NCI-H510A (cell line): ENCODE measurements at regions not wholly inside any gene's neighbourhood (a gene's known extent, or its start where the extent isn't known, plus 50 kb on each side); places are given as distances from the start of the nearest gene placed in this dataset.
"Not testable (repeated sequence)": the region's sequence is repeated elsewhere in the genome, so short reads cannot be mapped to it uniquely, and the experiment has no call there.

ENCODE experiments used
- DNase-seq: peaks from one replicate; lab custom pipeline; 2025; lab: John Stamatoyannopoulos, UW

DNA sequence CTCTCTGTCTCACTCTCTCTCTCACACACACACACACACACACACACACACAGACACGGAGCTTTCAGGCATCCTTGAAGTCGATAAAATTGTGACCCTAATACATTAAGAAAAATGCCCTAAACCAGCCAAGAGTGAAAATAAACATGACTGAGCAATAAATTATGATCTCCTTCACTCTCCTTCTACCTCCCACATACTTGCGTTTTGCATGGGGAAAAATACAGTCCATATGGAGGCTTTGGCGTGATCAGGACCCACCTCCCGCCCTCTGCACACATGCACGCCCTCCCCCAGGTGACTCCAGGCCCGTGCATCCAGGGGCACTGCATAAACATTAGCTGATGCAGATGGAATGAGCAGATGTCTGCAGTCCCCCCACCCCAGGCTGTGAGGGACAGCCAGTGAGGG, 114.2 kb upstream of the JARID2 start:
- DNase-seq = no peak

DNA sequence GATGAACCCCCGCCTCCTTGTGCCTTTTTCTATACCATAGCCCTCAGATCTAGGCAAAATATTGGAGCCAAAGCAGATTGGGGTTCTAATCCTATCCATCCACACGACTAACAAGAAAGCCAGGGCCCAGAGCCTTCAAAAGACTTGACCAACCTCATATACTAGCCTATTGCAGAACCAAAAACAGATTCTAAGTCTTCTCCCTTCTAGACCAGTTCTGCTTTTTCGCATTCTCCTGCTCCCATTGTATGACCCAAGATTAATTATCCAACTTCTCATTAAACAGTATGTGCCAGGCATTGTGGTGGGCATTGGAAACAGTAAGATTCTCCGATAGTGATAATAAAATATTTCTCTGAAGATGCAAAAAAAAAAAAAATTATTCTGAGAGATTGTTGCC, 113.7 kb upstream of the JARID2 start:
- DNase-seq = no peak

GRCh38 chr6:15132854-15133670, 112.8 kb upstream of the JARID2 start:
- DNase-seq = no peak

- no peak for DNase-seq
Observed at GRCh38 chr6:15137086-15137485, 108.8 kb upstream of the JARID2 start.

GRCh38 chr6:15143086-15143485, 102.8 kb upstream of the JARID2 start:
- DNase-seq = no peak

GRCh38 chr6:15143540-15143939, 102.3 kb upstream of the JARID2 start:
- DNase-seq = no peak

- no peak for DNase-seq
Observed at GRCh38 chr6:15145821-15146220, 100.0 kb upstream of the JARID2 start.

DNA sequence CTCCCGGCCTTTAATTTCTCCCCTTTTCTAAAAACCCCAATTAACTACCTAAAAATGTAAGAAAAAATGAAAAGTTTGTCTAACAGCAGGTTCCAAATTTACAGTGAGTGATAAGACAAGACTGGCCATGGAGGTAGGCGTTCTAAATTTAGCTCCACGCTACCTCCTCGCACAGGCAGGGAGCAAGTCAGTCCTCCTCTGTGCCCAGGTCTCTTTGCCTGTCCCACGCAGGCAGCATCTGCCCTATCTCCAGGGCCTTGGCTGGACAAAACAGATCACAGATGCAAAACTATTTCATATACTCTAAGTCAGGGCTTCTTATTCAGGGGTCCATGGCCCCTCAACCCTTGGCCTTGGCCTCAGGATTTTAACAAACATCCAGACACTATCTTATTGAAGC, 98.0 kb upstream of the JARID2 start:
- no peak for DNase-seq

GRCh38 chr6:15148356-15148946, 97.4 kb upstream of the JARID2 start:
- DNase-seq = no peak

DNA sequence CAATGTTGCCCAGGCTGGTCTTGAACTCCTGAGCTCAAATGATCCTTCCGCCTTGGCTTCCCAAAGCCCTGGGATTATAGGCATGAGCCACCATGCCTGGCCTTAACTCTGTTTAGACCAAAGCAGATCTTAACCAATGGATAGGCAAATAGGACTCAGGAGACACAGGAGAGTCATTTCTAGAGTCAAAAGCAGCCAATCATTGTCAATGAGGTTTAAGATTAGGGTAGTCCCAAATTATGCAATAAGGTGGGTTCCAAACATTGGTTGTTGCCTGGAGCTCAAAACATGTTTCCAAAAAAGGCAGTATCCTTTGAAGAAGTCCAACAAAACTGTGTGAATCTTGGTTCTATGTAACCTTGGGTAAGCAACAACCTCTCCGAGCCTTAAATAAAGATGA, 95.7 kb upstream of the JARID2 start:
- DNase-seq = no peak

DNA sequence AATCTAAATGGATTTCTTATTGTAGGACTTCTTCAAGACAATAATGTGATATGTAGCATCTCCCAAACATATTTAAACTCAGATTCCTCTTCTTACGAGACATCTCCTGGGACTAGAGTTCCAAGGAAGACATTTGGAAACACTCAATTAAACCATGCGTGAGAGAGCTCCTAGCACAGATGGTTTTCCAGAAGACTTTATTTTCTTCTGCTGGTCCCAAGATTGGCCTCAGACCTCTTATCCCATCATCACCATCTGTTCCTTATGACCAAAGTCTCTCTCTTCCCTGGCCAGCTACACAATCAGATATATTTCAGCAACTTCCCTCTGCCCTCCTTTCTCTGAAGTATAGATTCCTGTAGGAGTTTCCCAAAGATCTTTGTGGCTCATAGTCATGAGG, 93.2 kb upstream of the JARID2 start:
- DNase-seq = no peak

GRCh38 chr6:15153191-15153590, 92.7 kb upstream of the JARID2 start:
- no peak for DNase-seq

DNA sequence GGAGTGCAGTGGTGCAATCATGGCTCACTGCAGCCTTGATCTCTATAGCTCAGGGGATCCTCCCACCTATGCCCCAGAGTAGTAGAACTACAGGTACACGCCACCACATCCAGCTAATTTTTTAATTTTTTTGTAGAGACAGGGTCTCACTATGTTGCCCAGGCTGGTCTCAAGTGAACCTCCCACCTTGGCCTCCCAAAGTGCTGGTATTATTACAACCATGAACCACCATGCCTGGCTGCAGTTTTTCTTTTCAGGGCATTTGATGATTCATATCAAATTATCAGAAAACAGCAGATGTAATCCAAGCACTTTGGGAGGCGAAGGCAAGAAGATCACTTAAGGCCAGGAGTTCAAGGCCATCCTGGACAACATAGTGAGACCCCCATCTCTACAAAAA, 88.4 kb upstream of the JARID2 start:
- DNase-seq = no peak

DNA sequence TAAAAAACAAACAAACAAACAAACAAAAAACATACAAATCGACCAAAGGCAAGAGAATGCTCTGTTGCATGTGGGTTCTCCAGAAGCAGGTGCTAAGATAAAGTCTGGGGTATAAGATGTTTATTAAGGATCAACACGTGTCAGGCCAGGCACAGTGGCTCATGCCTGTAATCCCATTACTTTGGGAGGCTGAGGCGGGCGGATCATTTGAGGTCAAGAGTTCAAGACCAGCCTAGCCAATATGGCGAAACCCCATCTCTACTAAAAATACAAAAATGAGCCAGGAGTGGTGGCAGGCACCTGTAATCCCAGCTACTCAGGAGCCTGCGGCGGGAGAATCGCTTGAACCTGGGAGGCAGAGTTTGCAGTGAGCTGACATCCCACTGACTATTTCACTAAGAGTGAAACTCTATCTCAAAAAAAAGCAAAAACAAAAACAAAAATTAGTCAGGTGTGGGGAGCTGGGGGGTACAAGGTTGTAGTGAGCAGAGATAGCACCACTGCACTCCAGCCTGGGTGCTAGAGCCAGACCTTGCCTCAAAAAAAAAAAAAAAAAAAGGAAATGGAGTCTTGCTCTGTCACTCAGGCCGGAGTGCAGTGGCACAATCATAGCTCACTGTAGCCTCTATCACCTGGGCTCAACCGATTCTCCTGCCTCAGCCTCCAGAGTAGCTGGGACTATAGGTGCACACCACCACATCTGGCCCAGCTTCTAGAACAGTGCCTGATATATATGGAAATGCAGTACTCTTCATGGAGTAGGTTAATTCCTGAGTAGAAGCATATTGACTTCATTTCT, 86.8 kb upstream of the JARID2 start:
- DNase-seq = no peak

GRCh38 chr6:15160812-15161211, 85.1 kb upstream of the JARID2 start:
- DNase-seq = no peak

- DNase-seq = not testable (repeated sequence)
Observed at GRCh38 chr6:15164855-15165254, 81.0 kb upstream of the JARID2 start.

DNA sequence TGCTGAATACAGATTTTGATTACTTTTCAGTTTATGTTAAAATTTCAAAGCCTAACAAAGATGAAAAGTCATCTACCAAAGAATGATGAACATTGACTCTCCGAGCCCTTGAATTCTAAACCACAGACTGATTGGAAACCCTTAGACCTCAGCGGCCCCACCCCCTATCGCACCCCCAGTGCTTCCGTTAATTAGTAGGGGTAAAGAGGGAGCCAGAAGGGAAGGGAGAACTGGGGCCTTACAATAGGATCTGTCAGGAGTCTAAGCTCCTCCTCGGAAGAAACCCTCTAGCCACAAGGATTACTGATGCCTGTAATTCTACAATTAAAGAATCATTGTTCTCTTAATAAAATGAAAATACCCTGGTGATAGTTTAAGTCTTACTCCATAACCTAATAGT, 79.7 kb upstream of the JARID2 start:
- no peak for DNase-seq

DNA sequence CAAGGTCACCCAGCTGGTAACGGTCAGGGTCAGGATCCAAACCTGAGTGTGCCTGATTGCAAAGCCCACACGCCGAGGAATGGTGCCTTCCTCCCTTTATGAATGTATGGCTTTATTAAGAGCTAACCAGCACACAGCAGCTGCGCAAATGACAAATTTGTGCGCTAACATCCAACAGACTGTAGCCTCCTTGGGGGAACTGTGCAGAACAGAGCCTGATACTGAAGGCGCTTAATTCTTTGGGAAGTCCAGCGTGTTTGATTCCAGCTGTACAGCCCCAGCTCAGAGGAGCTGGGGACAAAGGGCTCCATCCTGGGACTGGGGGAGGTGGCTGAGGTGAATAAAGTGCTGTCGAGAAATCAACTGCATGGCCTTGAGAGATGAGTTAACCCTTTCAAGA, 75.7 kb upstream of the JARID2 start:
- no peak for DNase-seq

DNA sequence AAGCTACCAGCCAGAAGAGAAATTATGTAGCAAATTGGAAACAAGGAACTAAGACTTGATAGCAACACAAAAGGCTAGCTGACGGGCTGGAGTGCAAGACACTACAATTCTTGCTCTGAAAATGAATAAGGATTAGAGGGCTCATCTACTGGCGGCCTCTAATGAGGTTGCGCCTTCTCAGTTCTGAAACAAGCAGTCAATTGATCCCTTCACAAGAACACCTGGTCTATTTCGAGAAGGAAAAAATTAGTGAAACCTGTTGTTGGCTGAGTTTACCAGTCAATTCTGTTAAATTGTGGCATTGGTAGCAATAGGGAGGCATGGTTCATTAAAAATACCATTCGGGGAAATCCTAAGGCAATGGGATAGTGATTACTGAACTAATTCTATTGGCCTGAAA, 74.8 kb upstream of the JARID2 start:
- DNase-seq = no peak

- DNase-seq = no peak
Observed at GRCh38 chr6:15176816-15177370, 69.0 kb upstream of the JARID2 start.

- DNase-seq = no peak
Observed at GRCh38 chr6:15183979-15184378, 61.9 kb upstream of the JARID2 start.

- DNase-seq = no peak
Observed at GRCh38 chr6:15184441-15184861, 61.4 kb upstream of the JARID2 start.

GRCh38 chr6:15185111-15185510, 60.8 kb upstream of the JARID2 start:
- DNase-seq = not testable (repeated sequence)
